Astrocyte (in vitro differentiated cells and primary cell): ENCODE measurements at regions not wholly inside any gene's neighbourhood (a gene's known extent, or its start where the extent isn't known, plus 50 kb on each side); places are given as distances from the start of the nearest gene placed in this dataset.

Experiments
- EZH2 ChIP-seq: IDR thresholded peaks from 2 replicates; pipeline ENCODE4 v1.6.1; 2012; ENCODE audit warnings: mild to moderate bottlenecking, low read length, inconsistent platforms; ENCODE audit not compliant: insufficient read depth
- TF ChIP-seq, protein P1 (sequence below): IDR thresholded peaks from 2 replicates; pipeline ENCODE4 v1.5.1; 2011; ENCODE audit warnings: low read depth, mild to moderate bottlenecking, inconsistent platforms, low read length, moderate library complexity; ENCODE audit not compliant: insufficient read depth

DNA sequence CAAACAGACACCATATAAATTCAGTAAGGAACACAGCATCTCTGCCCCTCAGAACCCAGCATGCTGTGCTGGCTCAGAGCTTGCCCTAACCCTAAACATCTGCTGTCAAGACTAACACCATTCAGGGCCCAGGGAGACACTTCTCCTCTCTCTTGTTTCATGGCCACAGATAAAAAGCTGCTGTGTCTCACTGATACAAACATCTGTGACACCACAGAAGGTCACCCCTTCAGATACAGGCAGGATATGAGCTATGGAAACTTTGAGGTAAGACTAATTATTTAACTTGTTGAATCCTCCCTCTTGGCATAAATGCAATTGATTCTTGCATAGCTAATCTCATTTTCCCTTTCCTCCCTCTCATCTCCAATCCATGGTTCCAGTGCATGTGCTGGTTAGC is 61.6 kb upstream of the GPR12 start:
- TF ChIP-seq, protein P1, sequence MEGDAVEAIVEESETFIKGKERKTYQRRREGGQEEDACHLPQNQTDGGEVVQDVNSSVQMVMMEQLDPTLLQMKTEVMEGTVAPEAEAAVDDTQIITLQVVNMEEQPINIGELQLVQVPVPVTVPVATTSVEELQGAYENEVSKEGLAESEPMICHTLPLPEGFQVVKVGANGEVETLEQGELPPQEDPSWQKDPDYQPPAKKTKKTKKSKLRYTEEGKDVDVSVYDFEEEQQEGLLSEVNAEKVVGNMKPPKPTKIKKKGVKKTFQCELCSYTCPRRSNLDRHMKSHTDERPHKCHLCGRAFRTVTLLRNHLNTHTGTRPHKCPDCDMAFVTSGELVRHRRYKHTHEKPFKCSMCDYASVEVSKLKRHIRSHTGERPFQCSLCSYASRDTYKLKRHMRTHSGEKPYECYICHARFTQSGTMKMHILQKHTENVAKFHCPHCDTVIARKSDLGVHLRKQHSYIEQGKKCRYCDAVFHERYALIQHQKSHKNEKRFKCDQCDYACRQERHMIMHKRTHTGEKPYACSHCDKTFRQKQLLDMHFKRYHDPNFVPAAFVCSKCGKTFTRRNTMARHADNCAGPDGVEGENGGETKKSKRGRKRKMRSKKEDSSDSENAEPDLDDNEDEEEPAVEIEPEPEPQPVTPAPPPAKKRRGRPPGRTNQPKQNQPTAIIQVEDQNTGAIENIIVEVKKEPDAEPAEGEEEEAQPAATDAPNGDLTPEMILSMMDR, result no peak
- TF ChIP-seq EZH2, result no peak
